SK-N-SH treated with all-trans-retinoic acid at 6 μM for 48 hours (cell line): ENCODE measurements at regions not wholly inside any gene's neighbourhood (a gene's known extent, or its start where the extent isn't known, plus 50 kb on each side); places are given as distances from the start of the nearest gene placed in this dataset.
A peak's percentile ranks its signal among the peaks of the same experiment; 100 is the strongest.

Source experiments
- ATAC-seq: fragments of 200-7000 bp; cut with Tn5 transposase; 3 replicates; pipeline ENCODE4 v1.9.1; 2020; ENCODE audit warnings: mild to moderate bottlenecking, moderate library complexity
- ARNTL ChIP-seq: fragments of 450-650 bp; formaldehyde crosslinking; IDR thresholded peaks from 2 replicates; pipeline ENCODE4 v1.5.0; 2020; ENCODE audit warnings: low read depth, mild to moderate bottlenecking, moderate library complexity, borderline replicate concordance
- BACH2 ChIP-seq: fragments of 250-450 bp; sonication (Bioruptor Pico); IDR thresholded peaks from 2 replicates; pipeline ENCODE4 v1.9.0; 2021; ENCODE audit warnings: mild to moderate bottlenecking, borderline replicate concordance
- CREB5 ChIP-seq: fragments of 250-450 bp; sonication (Bioruptor Pico); IDR thresholded peaks from 2 replicates; pipeline ENCODE4 v1.5.1; 2020; ENCODE audit warnings: low read depth, mild to moderate bottlenecking, moderate library complexity
- CSDC2 ChIP-seq: fragments of 250-450 bp; sonication (Bioruptor Pico); IDR thresholded peaks from 2 replicates; pipeline ENCODE4 v1.5.0; 2020; ENCODE audit warnings: mild to moderate bottlenecking, moderate library complexity
- CSRNP3 ChIP-seq: fragments of 250-450 bp; sonication (Bioruptor Pico); IDR thresholded peaks from 2 replicates; pipeline ENCODE4 v1.5.1; 2021; ENCODE audit warnings: mild to moderate bottlenecking, moderate library complexity
- GLIS3 ChIP-seq: fragments of 250-450 bp; sonication (Bioruptor Pico); IDR thresholded peaks from 2 replicates; pipeline ENCODE4 v1.5.0; 2020; ENCODE audit warnings: mild to moderate bottlenecking, moderate library complexity
- ISL1 ChIP-seq: fragments of 250-450 bp; sonication (Bioruptor Pico); IDR thresholded peaks from 2 replicates; pipeline ENCODE4 v2.1.2; 2022; ENCODE audit warnings: mild to moderate bottlenecking, moderate library complexity
- OSR1 ChIP-seq: fragments of 250-450 bp; sonication (Bioruptor Pico); IDR thresholded peaks from 2 replicates; pipeline ENCODE4 v1.8.0; 2022; ENCODE audit warnings: moderate library complexity, mild to moderate bottlenecking, inconsistent platforms
- PATZ1 ChIP-seq: fragments of 250-450 bp; sonication (Bioruptor Pico); IDR thresholded peaks from 2 replicates; pipeline ENCODE4 v1.8.0; 2020; ENCODE audit warnings: mild to moderate bottlenecking, moderate library complexity, borderline replicate concordance
- POU6F1 ChIP-seq: fragments of 250-450 bp; sonication (Bioruptor Pico); IDR thresholded peaks from 2 replicates; pipeline ENCODE4 v1.8.0; 2021; ENCODE audit warnings: low read depth, mild to moderate bottlenecking, moderate library complexity, borderline replicate concordance
- SNAI2 ChIP-seq: fragments of 250-450 bp; sonication (Bioruptor Pico); IDR thresholded peaks from 2 replicates; pipeline ENCODE4 v1.5.0; 2020; ENCODE audit warnings: mild to moderate bottlenecking, moderate library complexity
- TCF4 ChIP-seq: fragments of 250-450 bp; sonication (Bioruptor Pico); IDR thresholded peaks from 2 replicates; pipeline ENCODE4 v1.8.0; 2021; ENCODE audit warnings: mild to moderate bottlenecking, moderate library complexity, borderline replicate concordance
- TSHZ2 ChIP-seq: fragments of 250-450 bp; sonication (Bioruptor Pico); IDR thresholded peaks from 2 replicates; pipeline ENCODE4 v1.5.0; 2020; ENCODE audit warnings: mild to moderate bottlenecking, moderate library complexity
- ZC3H10 ChIP-seq: fragments of 250-450 bp; sonication (Bioruptor Pico); IDR thresholded peaks from 2 replicates; pipeline ENCODE4 v1.5.1; 2021; ENCODE audit warnings: mild to moderate bottlenecking, moderate library complexity
- ZFP3 ChIP-seq: fragments of 250-450 bp; sonication (Bioruptor Pico); IDR thresholded peaks from 2 replicates; pipeline ENCODE4 v1.5.0; 2020; ENCODE audit warnings: mild to moderate bottlenecking, moderate library complexity
- ZFP30 ChIP-seq: fragments of 450-650 bp; formaldehyde crosslinking; IDR thresholded peaks from 2 replicates; pipeline ENCODE4 v1.5.0; 2022; ENCODE audit warnings: mild to moderate bottlenecking, moderate library complexity
- ZNF70 ChIP-seq: fragments of 450-650 bp; formaldehyde crosslinking; IDR thresholded peaks from 2 replicates; pipeline ENCODE4 v1.5.0; 2020; ENCODE audit warnings: mild to moderate bottlenecking, moderate library complexity
- ZNF8 ChIP-seq: fragments of 450-650 bp; formaldehyde crosslinking; IDR thresholded peaks from 2 replicates; pipeline ENCODE4 v1.5.0; 2020; ENCODE audit warnings: mild to moderate bottlenecking, moderate library complexity

- no peak for ATAC-seq
- TF ChIP-seq SNAI2 (CRISPR knock-in tag), result no peak
- TF ChIP-seq CSRNP3 (CRISPR knock-in tag), result no peak
- no peak for TF ChIP-seq ZFP3 (CRISPR knock-in tag)
- TF ChIP-seq ZNF8, result no peak
- TF ChIP-seq ZFP30 (CRISPR knock-in tag), result no peak
These were observed 71.5 kb upstream of the COL21A1 start for GRCh38 chr6:56318851-56319250.

- TF ChIP-seq OSR1 (CRISPR knock-in tag) (no peak), ARNTL (CRISPR knock-in tag) (no peak), POU6F1 (CRISPR knock-in tag) (no peak), CREB5 (CRISPR knock-in tag) (no peak), SNAI2 (CRISPR knock-in tag) (no peak), TCF4 (CRISPR knock-in tag) (no peak), GLIS3 (CRISPR knock-in tag) (no peak), CSDC2 (CRISPR knock-in tag) (no peak), ZFP3 (CRISPR knock-in tag) (no peak), TSHZ2 (CRISPR knock-in tag) (no peak)
- ATAC-seq, result peak; percentile 82
These were observed 67.5 kb upstream of the COL21A1 start for GRCh38 chr6:56314683-56315523.

GRCh38 chr6:56311533-56312448 lies 64.4 kb upstream of the COL21A1 start:
- ATAC-seq, result no peak
- TF ChIP-seq PATZ1 (no peak), ZFP3 (CRISPR knock-in tag) (no peak), POU6F1 (CRISPR knock-in tag) (no peak), ISL1 (CRISPR knock-in tag) (no peak), TCF4 (CRISPR knock-in tag) (no peak), TSHZ2 (CRISPR knock-in tag) (no peak), ARNTL (CRISPR knock-in tag) (no peak), CREB5 (CRISPR knock-in tag) (no peak), GLIS3 (CRISPR knock-in tag) (no peak), ZNF70 (no peak), ZNF8 (no peak), CSDC2 (CRISPR knock-in tag) (no peak), BACH2 (CRISPR knock-in tag) (no peak), ZC3H10 (CRISPR knock-in tag) (no peak)
